SIG-M5 treated with dmso at 0.1 percent for 504 hours (cell line): ENCODE measurements at regions not wholly inside any gene's neighbourhood (a gene's known extent, or its start where the extent isn't known, plus 50 kb on each side); places are given as distances from the start of the nearest gene placed in this dataset.
A peak's percentile ranks its signal among the peaks of the same experiment; 100 is the strongest.

Source experiments
- DNase-seq: peaks from one replicate; lab custom pipeline; 2025; ENCODE audit not compliant: unreplicated experiment; lab: John Stamatoyannopoulos, UW

GRCh38 chr6:71585472-71585871, 296.9 kb downstream of the OGFRL1 start:
- DNase-seq: no peak

- no peak for DNase-seq
Observed at GRCh38 chr6:71588490-71588889, 297.9 kb upstream of the RIMS1 start.

GRCh38 chr6:71589254-71589653, 297.1 kb upstream of the RIMS1 start:
- DNase-seq: no peak

GRCh38 chr6:71592643-71593042, 293.7 kb upstream of the RIMS1 start:
- no peak for DNase-seq

GRCh38 chr6:71599359-71599758, 287.0 kb upstream of the RIMS1 start:
- DNase-seq: no peak

- no peak for DNase-seq
Observed at GRCh38 chr6:71602385-71603007, 283.9 kb upstream of the RIMS1 start.

GRCh38 chr6:71603021-71603420, 283.3 kb upstream of the RIMS1 start:
- DNase-seq: no peak

- no peak for DNase-seq
Observed at GRCh38 chr6:71608646-71609045, 277.7 kb upstream of the RIMS1 start.

- DNase-seq: no peak
Observed at GRCh38 chr6:71619836-71620235, 266.5 kb upstream of the RIMS1 start.

GRCh38 chr6:71621918-71622519, 264.3 kb upstream of the RIMS1 start:
- peak; percentile 6 for DNase-seq

- DNase-seq: no peak
Observed at GRCh38 chr6:71642120-71642519, 244.2 kb upstream of the RIMS1 start.

- no peak for DNase-seq
Observed at GRCh38 chr6:71642793-71643192, 243.6 kb upstream of the RIMS1 start.

- DNase-seq: no peak
Observed at GRCh38 chr6:71645299-71645698, 241.1 kb upstream of the RIMS1 start.

GRCh38 chr6:71649915-71650314, 236.4 kb upstream of the RIMS1 start:
- DNase-seq: no peak

- no peak for DNase-seq
Observed at GRCh38 chr6:71651636-71652035, 234.7 kb upstream of the RIMS1 start.

GRCh38 chr6:71656121-71656520, 230.2 kb upstream of the RIMS1 start:
- DNase-seq: no peak

GRCh38 chr6:71665931-71666330, 220.4 kb upstream of the RIMS1 start:
- no peak for DNase-seq

GRCh38 chr6:71672876-71673275, 213.5 kb upstream of the RIMS1 start:
- DNase-seq: no peak

GRCh38 chr6:71675386-71675785, 211.0 kb upstream of the RIMS1 start:
- no peak for DNase-seq

- no peak for DNase-seq
Observed at GRCh38 chr6:71676298-71676697, 210.1 kb upstream of the RIMS1 start.

GRCh38 chr6:71678091-71678490, 208.3 kb upstream of the RIMS1 start:
- DNase-seq: no peak

- DNase-seq: no peak
Observed at GRCh38 chr6:71681234-71681867, 205.0 kb upstream of the RIMS1 start.
